HepG2 (cell line): ENCODE measurements at regions not wholly inside any gene's neighbourhood (a gene's known extent, or its start where the extent isn't known, plus 50 kb on each side); places are given as distances from the start of the nearest gene placed in this dataset.

Experiments used
- PATZ1 ChIP-seq: sonication (generic); formaldehyde crosslinking; IDR thresholded peaks from 2 replicates; pipeline ENCODE4 v1.4.0; 2020; ENCODE audit warnings: missing genetic modification reagents
- ZNF292 ChIP-seq: sonication (generic); formaldehyde crosslinking; IDR thresholded peaks from 2 replicates; pipeline ENCODE4 v1.8.1; 2022; ENCODE audit warnings: mild to moderate bottlenecking, low read depth, missing genetic modification reagents, borderline replicate concordance
- ZNF326 ChIP-seq: sonication (generic); formaldehyde crosslinking; IDR thresholded peaks from 2 replicates; pipeline ENCODE4 v1.4.0; 2020; ENCODE audit warnings: missing genetic modification reagents, borderline replicate concordance
- ZNF407 ChIP-seq: sonication (generic); formaldehyde crosslinking; IDR thresholded peaks from one replicate; pipeline ENCODE4 v1.5.1; 2020; ENCODE audit warnings: mild to moderate bottlenecking, missing genetic modification reagents; ENCODE audit errors: not compliant biosample characterization
- ZNF646 ChIP-seq: sonication (generic); formaldehyde crosslinking; IDR thresholded peaks from 2 replicates; pipeline ENCODE4 v1.9.0; 2021; ENCODE audit warnings: mild to moderate bottlenecking, missing genetic modification reagents
- TF ChIP-seq, protein P1 (sequence below), 2 experiments: sonication (generic) in 1 of 2; formaldehyde crosslinking in 1 of 2; IDR thresholded peaks; 2 replicates each; pipeline versions ENCODE4 v1.5.1 to v1.6.1; 2011 to 2020; ENCODE audit warnings: borderline replicate concordance in 1 of 2, low read depth in 1 of 2, low read length in 1 of 2, mild to moderate bottlenecking in 1 of 2, missing genetic modification reagents in 1 of 2, moderate library complexity in 1 of 2

DNA sequence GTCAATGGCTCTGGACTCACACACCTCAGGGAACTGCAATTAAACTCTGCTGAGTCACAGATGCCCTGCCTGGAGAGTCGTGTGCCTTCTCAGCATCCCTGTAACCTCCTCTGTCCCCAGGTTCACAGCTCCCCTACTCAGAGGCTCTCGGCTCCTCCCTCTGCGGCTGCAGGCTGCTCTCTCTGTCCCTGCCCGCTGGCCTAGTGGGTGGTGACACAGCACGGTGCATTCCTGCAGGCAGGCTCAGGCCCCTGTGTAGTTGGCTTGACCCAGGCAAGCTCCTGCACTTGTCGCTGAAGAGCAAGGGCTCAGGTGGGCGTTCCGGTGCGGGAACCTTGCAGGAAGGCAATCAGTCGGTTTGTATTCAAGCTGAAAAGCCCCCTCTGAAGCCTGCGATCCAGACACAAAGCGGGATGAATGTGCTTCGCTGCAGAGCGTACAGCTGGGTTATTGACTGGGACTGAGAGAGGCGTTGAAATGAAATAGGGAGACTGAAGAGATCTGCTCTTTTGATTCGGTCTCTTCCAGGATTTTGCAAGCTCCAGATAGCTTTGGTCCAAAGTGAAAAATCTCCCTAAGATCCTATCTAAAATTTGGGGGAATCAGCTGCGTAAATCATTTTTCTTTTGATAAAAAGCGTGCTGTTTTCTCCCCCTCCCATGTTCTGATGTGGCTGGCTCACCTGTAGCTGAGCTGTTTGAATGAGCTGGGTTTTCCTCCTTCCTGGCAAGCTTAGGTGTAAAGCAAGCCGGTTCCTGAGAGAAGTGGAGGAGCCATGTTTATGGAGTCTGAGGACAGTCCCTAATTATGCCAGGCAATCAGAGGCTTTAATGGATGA is 208.7 kb upstream of the PHYHIPL start (continued):
- peak; percentile 100 for TF ChIP-seq ZNF292
- peak; percentile 29 for TF ChIP-seq ZNF407
- TF ChIP-seq PATZ1 (CRISPR knock-in tag), result peak; percentile 43; the same call in 1 of the 2 replicates
- peak; percentile 47; the same call in 1 of the 2 replicates for TF ChIP-seq ZNF646
- TF ChIP-seq, protein P1, sequence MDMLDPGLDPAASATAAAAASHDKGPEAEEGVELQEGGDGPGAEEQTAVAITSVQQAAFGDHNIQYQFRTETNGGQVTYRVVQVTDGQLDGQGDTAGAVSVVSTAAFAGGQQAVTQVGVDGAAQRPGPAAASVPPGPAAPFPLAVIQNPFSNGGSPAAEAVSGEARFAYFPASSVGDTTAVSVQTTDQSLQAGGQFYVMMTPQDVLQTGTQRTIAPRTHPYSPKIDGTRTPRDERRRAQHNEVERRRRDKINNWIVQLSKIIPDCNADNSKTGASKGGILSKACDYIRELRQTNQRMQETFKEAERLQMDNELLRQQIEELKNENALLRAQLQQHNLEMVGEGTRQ (IDR thresholded peaks at IDR 0.05; ENCODE audit: low read depth, low read length), result no peak
- TF ChIP-seq, protein P1 (CRISPR knock-in tag; IDR thresholded peaks at IDR 0.05; ENCODE audit: borderline replicate concordance), result no peak
- no peak for TF ChIP-seq ZNF326
